ENCODE measurements at regions not wholly inside any gene's neighbourhood (a gene's known extent, or its start where the extent isn't known, plus 50 kb on each side); places are given as distances from the start of the nearest gene placed in this dataset.

DNA sequence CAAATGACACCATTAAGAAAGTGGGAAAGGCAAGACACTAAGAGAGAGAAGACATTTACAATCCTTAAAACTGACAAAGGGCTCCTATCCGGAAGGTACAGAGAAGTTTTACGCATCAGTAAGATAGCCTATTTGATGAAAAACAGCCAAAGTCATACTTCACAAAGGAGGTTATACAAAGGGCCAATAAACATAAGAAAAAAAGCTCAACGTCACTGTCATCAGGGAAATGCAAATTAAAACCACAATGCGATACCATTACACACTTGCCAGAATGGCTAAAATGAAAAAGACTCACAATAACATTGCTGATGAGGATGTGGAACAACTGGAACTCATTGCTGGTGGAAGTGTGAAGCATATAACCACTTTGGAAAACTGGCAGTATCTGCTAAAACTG, 168.6 kb upstream of the FAR2 start:
- in situ Hi-C loops (cut with HindIII; ENCODE audit: low sequenced_read_pairs): no loop called here
- TF ChIP-seq, protein P1, sequence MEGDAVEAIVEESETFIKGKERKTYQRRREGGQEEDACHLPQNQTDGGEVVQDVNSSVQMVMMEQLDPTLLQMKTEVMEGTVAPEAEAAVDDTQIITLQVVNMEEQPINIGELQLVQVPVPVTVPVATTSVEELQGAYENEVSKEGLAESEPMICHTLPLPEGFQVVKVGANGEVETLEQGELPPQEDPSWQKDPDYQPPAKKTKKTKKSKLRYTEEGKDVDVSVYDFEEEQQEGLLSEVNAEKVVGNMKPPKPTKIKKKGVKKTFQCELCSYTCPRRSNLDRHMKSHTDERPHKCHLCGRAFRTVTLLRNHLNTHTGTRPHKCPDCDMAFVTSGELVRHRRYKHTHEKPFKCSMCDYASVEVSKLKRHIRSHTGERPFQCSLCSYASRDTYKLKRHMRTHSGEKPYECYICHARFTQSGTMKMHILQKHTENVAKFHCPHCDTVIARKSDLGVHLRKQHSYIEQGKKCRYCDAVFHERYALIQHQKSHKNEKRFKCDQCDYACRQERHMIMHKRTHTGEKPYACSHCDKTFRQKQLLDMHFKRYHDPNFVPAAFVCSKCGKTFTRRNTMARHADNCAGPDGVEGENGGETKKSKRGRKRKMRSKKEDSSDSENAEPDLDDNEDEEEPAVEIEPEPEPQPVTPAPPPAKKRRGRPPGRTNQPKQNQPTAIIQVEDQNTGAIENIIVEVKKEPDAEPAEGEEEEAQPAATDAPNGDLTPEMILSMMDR (IDR thresholded peaks at IDR 0.05; ENCODE audit: low read depth, low read length): no peak
- DNase-seq (ENCODE audit: low read depth, low spot score): no peak
- H3K4me3 ChIP-seq (ENCODE audit: low read depth, low read length): no peak overlapping the region

DNA sequence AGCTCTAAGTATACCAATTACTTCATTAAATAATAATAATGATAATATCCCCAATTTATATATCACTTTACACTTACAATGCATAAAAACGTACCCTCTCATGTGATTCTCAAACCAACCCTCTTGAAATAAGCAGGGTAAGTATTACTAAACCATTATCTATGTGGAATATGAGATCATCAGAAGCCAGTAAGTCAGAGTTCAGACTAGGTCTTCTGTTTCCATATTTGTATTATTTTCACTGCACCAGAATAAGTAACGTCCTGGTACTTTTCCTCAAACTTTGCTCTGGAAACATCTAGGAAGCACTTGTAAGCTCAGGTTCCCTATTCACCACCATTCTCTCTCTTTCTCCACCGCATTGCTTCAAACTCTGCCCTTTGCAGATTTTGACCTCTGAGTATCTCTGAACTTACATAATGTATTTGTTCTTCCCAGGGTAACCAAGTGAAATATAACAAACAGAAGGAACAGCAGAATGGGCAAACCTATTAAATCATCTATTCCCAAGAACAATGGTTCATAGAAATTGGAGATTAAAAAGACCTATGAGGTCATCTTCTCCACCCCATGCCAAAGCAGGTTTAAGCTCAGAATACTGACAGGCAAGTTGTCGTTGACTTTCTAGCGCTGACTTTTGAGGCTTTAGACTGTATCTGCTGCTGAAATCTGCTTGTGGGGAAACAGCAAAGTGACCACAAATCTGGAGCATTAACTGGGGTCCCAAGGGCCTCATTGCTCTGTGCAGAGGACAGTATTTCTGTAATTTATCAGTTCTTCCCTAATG, 161.3 kb upstream of the FAR2 start:
- H3K4me3 ChIP-seq (ENCODE audit: low read depth, low read length): no peak overlapping the region
- TF ChIP-seq, protein P1 (IDR thresholded peaks at IDR 0.05; ENCODE audit: low read depth, low read length): no peak
- DNase-seq (ENCODE audit: low read depth, low spot score): no peak
- in situ Hi-C loops (cut with HindIII; ENCODE audit: low sequenced_read_pairs): no loop called here

DNA sequence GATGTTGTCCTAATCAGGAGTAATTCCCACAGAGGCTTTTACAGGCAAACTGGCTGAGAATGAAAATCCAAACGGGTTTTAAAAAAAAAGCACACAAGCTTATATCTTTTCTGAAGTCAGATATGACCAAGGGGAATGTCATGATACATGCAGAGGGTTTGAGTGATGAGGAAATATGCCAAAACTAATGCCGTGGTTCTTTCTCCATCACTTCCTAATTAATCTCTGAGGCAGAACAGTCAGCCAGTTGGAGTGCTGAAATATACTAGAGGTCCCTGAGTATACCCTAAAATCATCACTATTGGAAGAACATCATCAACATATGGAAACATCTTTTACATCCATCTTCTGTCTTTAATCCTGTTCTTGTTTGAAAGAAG, 160.8 kb upstream of the FAR2 start:
- TF ChIP-seq, protein P1 (IDR thresholded peaks at IDR 0.05; ENCODE audit: low read depth, low read length): no peak
- H3K4me3 ChIP-seq (ENCODE audit: low read depth, low read length): no peak overlapping the region
- no peak for DNase-seq (ENCODE audit: low read depth, low spot score)
- in situ Hi-C loops (cut with HindIII; ENCODE audit: low sequenced_read_pairs): no loop called here

DNA sequence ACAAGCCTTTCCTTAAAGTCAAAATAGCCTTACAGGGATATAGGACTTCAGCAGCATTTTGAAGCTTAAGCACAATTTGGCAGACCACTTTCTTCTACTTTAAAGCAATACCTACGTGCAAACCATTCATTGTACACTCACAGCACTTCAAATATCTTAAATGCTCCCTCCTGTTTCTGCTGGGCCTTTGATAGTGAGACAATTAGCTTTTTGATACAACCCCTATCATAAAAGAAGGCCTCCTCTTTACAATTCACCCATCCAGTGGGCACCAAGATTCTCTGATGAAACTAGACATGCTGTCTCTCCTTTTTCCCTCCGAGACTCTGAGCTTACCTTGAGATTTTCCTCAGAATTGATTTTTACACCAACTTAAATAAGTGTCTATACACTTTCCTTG, 157.5 kb upstream of the FAR2 start:
- H3K4me3 ChIP-seq (ENCODE audit: low read depth, low read length): no peak overlapping the region
- TF ChIP-seq, protein P1 (IDR thresholded peaks at IDR 0.05; ENCODE audit: low read depth, low read length): no peak
- DNase-seq (ENCODE audit: low read depth, low spot score): no peak
- in situ Hi-C loops (cut with HindIII; ENCODE audit: low sequenced_read_pairs): no loop called here

DNA sequence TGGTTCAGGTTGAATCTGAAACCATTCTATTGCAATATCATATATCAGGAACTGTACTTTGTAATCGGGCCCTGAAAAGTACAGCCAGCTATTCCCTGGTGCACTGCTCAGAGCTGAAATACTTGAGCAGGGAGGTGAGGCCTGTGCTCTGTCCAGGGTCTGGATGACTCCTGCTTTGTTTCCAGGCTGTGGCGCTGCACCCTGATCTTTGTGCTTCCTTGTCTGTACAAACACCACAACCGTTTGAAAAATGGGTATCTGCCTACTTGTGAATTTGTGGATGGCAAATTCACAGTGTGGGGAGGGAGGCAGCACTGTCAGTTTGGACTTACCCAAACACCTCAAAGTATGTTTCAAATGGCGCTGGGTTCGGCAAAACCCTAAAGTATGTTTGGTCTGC, 155.4 kb upstream of the FAR2 start:
- no peak for DNase-seq (ENCODE audit: low read depth, low spot score)
- TF ChIP-seq, protein P1 (IDR thresholded peaks at IDR 0.05; ENCODE audit: low read depth, low read length): no peak
- in situ Hi-C loops (cut with HindIII; ENCODE audit: low sequenced_read_pairs): no loop called here
- H3K4me3 ChIP-seq (ENCODE audit: low read depth, low read length): no peak overlapping the region

DNA sequence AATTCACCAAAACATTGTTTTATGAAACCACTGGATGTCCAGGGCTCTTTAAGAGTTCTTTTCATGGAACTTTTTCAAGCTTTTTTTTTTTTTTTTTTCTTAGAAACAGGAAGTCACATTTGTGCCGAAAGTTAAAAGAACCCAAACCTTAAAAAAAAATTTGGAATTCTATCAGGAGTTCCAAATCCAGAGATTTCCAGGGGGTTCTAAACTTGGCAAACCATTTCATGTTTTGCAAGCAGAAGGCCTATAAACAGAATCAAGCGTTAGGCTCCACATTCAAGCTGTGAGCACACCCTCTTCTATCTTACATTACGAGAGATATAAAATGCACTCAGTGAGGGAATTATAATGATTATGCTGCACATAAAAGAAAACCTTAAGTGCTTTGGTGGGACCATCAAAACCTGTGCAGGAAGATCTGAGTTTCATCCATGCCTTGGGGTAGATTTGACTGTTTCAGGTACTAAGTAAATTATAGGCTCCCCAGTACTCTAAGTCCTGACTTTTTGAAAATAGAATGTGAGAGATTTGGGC, 154.8 kb upstream of the FAR2 start:
- no peak overlapping the region for H3K4me3 ChIP-seq (ENCODE audit: low read depth, low read length)
- TF ChIP-seq, protein P1 (IDR thresholded peaks at IDR 0.05; ENCODE audit: low read depth, low read length): no peak
- DNase-seq (ENCODE audit: low read depth, low spot score): no peak
- in situ Hi-C loops (cut with HindIII; ENCODE audit: low sequenced_read_pairs): no loop called here
